ENCODE measurements at regions not wholly inside any gene's neighbourhood (a gene's known extent, or its start where the extent isn't known, plus 50 kb on each side); places are given as distances from the start of the nearest gene placed in this dataset.
"Not testable (repeated sequence)": the region's sequence is repeated elsewhere in the genome, so short reads cannot be mapped to it uniquely, and the experiment has no call there.

- ChIA-PET POLR2A (no interaction called here), CTCF (no interaction called here)
- peak; percentile 8 for DNase-seq (ENCODE audit: extremely low spot score)
These were observed 69.5 kb downstream of the KLF15 start for GRCh38 chr3:126287536-126288241.

DNA sequence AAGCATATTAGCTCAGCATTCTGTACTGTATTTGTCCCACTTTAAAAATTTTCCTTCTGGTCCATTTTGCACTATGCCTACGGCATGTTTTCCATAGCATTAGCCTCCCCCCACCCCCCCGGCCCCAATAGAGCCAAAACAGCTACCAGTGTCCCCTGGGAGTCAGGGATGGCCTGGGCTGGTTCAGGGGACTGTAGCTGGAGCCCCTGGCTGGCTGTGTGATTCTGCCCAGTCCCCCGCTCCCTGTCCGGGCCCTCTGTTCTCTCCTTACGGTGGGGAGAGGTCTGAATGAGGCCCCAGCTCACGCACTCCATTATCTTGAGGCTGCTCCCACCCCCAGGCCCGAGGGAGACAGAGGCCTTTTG, 70.1 kb downstream of the KLF15 start:
- no peak for DNase-seq (ENCODE audit: extremely low spot score)
- ChIA-PET CTCF (no interaction called here), POLR2A (no interaction called here)
- TF ChIP-seq CTCF (IDR thresholded peaks at IDR 0.05; ENCODE audit: control extremely low read depth, extremely low read depth, low read depth, missing control alignments): no peak

More at GRCh38 chr3:126287536-126288241, 69.5 kb downstream of the KLF15 start:
- TF ChIP-seq CTCF (IDR thresholded peaks at IDR 0.05; ENCODE audit: control extremely low read depth, extremely low read depth, low read depth, missing control alignments): no peak

DNA sequence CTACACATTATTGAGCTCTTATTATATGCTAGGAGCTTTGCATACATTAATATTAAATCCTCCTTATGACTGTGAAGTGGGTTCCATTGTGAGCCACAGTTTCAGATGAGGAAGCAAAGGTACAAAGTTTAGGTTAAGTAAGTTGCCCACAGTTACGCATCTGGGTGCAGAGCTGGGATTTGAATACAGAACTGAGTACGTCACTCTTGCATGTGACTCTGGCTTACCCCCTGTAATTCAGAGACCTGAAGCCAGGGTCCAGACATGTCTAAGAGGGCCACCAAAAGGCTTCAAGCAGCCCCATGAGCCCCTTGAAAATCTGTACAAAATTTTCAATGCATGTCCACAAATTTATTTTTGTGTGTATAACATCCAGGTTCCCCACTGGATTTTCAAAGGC, 71.8 kb downstream of the KLF15 start:
- CTCF ChIA-PET: no interaction called here
- DNase-seq (ENCODE audit: extremely low spot score): no peak
- no peak for TF ChIP-seq CTCF (IDR thresholded peaks at IDR 0.05; ENCODE audit: control extremely low read depth, extremely low read depth, low read depth, missing control alignments)
- POLR2A ChIA-PET: no interaction called here

DNA sequence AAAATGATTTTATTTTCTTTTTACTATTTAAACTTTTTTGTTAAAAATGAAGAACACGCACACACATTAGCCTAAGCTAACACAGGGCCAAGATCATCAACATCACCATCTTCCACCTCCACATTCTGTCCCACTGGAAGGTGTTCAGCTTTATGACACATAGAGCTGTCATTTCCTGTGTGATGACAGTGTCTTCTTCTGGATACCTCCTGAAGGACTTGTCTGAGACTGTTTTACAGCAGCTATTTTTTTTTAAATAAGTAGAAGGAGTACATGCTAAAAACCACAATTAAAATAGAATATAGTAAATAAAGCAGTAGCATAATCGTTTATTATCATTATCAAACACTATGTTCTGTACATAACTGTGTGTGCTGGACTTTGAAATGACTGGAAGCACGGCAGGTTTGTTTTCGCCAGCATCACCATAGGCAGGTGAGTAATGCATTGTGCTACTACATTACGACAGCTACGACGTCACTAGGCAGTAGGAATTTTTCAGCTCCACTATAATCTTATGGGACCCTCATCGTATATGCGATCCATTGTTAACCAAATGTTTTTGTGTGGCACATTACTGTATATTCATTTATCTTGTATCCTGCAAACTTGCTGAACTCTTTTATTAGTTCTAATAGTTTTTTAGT, 72.8 kb downstream of the KLF15 start:
- CTCF ChIA-PET: no interaction called here
- TF ChIP-seq CTCF (IDR thresholded peaks at IDR 0.05; ENCODE audit: control extremely low read depth, extremely low read depth, low read depth, missing control alignments): no peak
- POLR2A ChIA-PET: no interaction called here

GRCh38 chr3:126283651-126284050, 73.6 kb downstream of the KLF15 start:
- CTCF ChIA-PET; DNase-seq (ENCODE audit: extremely low spot score); POLR2A ChIA-PET: not testable (repeated sequence)

More for the DNA sequence above, 72.8 kb downstream of the KLF15 start:
- no peak for DNase-seq (ENCODE audit: extremely low spot score)

GRCh38 chr3:126279853-126280252, 77.4 kb downstream of the KLF15 start:
- TF ChIP-seq CTCF (IDR thresholded peaks at IDR 0.05; ENCODE audit: control extremely low read depth, extremely low read depth, low read depth, missing control alignments): no peak
- no peak for DNase-seq (ENCODE audit: extremely low spot score)
- ChIA-PET CTCF (no interaction called here), POLR2A (no interaction called here)

DNA sequence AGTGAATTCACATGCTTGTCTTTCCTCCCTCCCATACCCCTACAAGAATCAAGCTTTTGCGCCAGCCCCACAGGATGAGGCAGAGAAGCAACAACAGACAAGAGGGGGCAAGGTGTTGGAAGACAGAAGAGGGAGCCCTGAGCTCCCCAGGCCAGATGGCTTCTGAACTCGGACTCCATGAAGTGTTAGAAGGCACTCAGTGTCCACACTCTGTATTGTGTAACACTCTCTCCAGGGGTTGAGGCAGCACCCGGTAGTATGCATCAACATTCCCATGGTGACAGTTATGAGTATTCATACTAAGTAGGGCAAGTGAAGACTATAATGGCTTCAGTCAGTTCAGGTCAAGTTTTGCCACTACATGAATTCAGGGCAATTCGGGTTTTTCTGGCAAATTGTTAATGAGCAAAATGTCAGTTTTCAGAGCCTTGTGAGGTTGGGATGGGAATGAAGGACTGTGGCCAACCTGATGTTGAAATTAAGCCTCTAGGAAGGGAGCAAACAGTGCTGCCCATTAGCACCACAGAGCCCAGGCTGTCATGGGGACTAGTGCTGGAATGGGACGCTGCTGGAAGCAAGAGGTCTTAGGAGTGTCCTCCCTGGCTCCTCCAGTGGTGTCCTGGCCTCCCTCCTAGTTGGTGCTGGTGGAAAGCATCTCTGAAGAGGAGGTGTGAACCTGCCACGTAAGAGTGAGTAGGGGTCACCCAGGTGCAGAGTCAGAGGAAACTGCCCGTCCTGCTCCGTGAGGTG, 79.4 kb downstream of the KLF15 start:
- ChIA-PET POLR2A (no interaction called here), CTCF (no interaction called here)
- peak; percentile 2 for DNase-seq (ENCODE audit: extremely low spot score)
- TF ChIP-seq CTCF (IDR thresholded peaks at IDR 0.05; ENCODE audit: control extremely low read depth, extremely low read depth, low read depth, missing control alignments): no peak

Data from GM10248 (cell line).